ENCODE measurements at regions not wholly inside any gene's neighbourhood (a gene's known extent, or its start where the extent isn't known, plus 50 kb on each side); places are given as distances from the start of the nearest gene placed in this dataset.

- DNase-seq, result no peak
Observed at GRCh38 chr4:95998311-95998710, 158.4 kb downstream of the PDHA2 start.

GRCh38 chr4:96003951-96004740, 164.3 kb downstream of the PDHA2 start:
- DNase-seq, result no peak

GRCh38 chr4:96009427-96010119, 169.7 kb downstream of the PDHA2 start:
- no peak for DNase-seq

- no peak for DNase-seq
Observed at GRCh38 chr4:96012687-96013086, 172.8 kb downstream of the PDHA2 start.

GRCh38 chr4:96016634-96017299, 176.9 kb downstream of the PDHA2 start:
- no peak for DNase-seq

GRCh38 chr4:96025011-96025410, 185.1 kb downstream of the PDHA2 start:
- DNase-seq, result no peak

GRCh38 chr4:96035727-96036126, 195.8 kb downstream of the PDHA2 start:
- no peak for DNase-seq

- no peak for DNase-seq
Observed at GRCh38 chr4:96036781-96037180, 196.9 kb downstream of the PDHA2 start.

GRCh38 chr4:96037705-96038104, 197.8 kb downstream of the PDHA2 start:
- no peak for DNase-seq

GRCh38 chr4:96039217-96039616, 199.3 kb downstream of the PDHA2 start:
- DNase-seq, result no peak

- DNase-seq, result no peak
Observed at GRCh38 chr4:96039803-96040436, 200.0 kb downstream of the PDHA2 start.

- no peak for DNase-seq
Observed at GRCh38 chr4:96044971-96045370, 205.1 kb downstream of the PDHA2 start.

- DNase-seq, result no peak
Observed at GRCh38 chr4:96052827-96053226, 212.9 kb downstream of the PDHA2 start.

- DNase-seq, result no peak
Observed at GRCh38 chr4:96056346-96056934, 216.5 kb downstream of the PDHA2 start.

GRCh38 chr4:96063639-96064038, 223.7 kb downstream of the PDHA2 start:
- no peak for DNase-seq

GRCh38 chr4:96073461-96073860, 233.6 kb downstream of the PDHA2 start:
- DNase-seq, result no peak

- no peak for DNase-seq
Observed at GRCh38 chr4:96092151-96092705, 252.3 kb downstream of the PDHA2 start.

- DNase-seq, result no peak
Observed at GRCh38 chr4:96093057-96093456, 253.2 kb downstream of the PDHA2 start.

- no peak for DNase-seq
Observed at GRCh38 chr4:96093563-96093962, 253.7 kb downstream of the PDHA2 start.

- DNase-seq, result no peak
Observed at GRCh38 chr4:96094183-96094582, 254.3 kb downstream of the PDHA2 start.

GRCh38 chr4:96097040-96097607, 257.2 kb downstream of the PDHA2 start:
- no peak for DNase-seq

- DNase-seq, result no peak
Observed at GRCh38 chr4:96097693-96098092, 257.8 kb downstream of the PDHA2 start.
